ENCODE measurements at regions not wholly inside any gene's neighbourhood (a gene's known extent, or its start where the extent isn't known, plus 50 kb on each side); places are given as distances from the start of the nearest gene placed in this dataset.

GRCh38 chr14:104332634-104333270 lies 194.4 kb downstream of the KIF26A start:
- Histone ChIP-seq H3K9me1 (ENCODE audit: control insufficient read depth, insufficient read depth, low read length) (peaks cover 3% of the 10 kb centered on the region), H4K20me1 (replicated peaks; ENCODE audit: control insufficient read depth, insufficient read depth, low read length) (no peaks in the 10 kb centered on the region), H3K9ac (ENCODE audit: insufficient read depth in 1 of 2, low read depth in 2 of 2, low read length in 2 of 2) (no peak overlapping the region), H3K9me3 (replicated peaks; ENCODE audit: control insufficient read depth, insufficient read depth, low read depth, low read length) (no peaks in the 10 kb centered on the region), H3K4me1 (replicated peaks in 1 of 2; ENCODE audit: control insufficient read depth in 2 of 2, insufficient read depth in 2 of 2, low read length in 2 of 2) (no peaks in the 10 kb centered on the region), H3K27ac (ENCODE audit: extremely low read depth, low read depth, low read length) (no peak overlapping the region), H2AFZ (ENCODE audit: low read depth, low read length) (no peak overlapping the region), H3K79me2 (ENCODE audit: control insufficient read depth, insufficient read depth, low read length) (no peaks in the 10 kb centered on the region), H3K4me2 (ENCODE audit: insufficient read depth, low read length) (no peak overlapping the region), H3K4me3 (no peak overlapping the region), H3K27me3 (ENCODE audit: control insufficient read depth in 2 of 2, insufficient read depth in 2 of 2, low read length in 2 of 2) (peaks cover 0 to 4% of the 10 kb centered on the region in 2 experiments; a peak in 1 of 5 replicates), H3K36me3 (ENCODE audit: control insufficient read depth, insufficient read depth, low read length) (no peaks in the 10 kb centered on the region)
- in situ Hi-C loops (cut with MboI) (no loop called here), intact Hi-C loops (cut with micrococcal nuclease) (no loop called here)
- no peak for DNase-seq (ENCODE audit: extremely low read depth in 1 of 4, low spot score in 3 of 4)
- 0% methylated on average over 10 of the region's 15 CpGs for WGBS (ENCODE audit: insufficient coverage, low coverage, missing lambda C conversion rate)
- ATAC-seq = no peak
- no peak for FAIRE-seq
- ChIA-PET CTCF (ENCODE audit: low intra/inter-chr PET ratio) (no interaction called here), POLR2A (interaction anchor here (0.8 kb wide), 1 partner anchor 12 kb away, joined by 5 read pairs; no protein-coding TSS in a partner anchor)
- TF ChIP-seq MED1 (CRISPR knock-in tag; IDR thresholded peaks at IDR 0.05; ENCODE audit: borderline replicate concordance) (no peak), POU5F1 (IDR thresholded peaks at IDR 0.05; ENCODE audit: borderline replicate concordance, low read depth, low read length, partially characterized antibody) (no peak), GABPB2 (CRISPR knock-in tag; conservative IDR thresholded peaks at IDR 0.05) (no peak), ESRRB (CRISPR knock-in tag; IDR thresholded peaks at IDR 0.05; ENCODE audit: borderline replicate concordance) (no peak), NELFE (IDR thresholded peaks at IDR 0.05; ENCODE audit: insufficient read depth, insufficient read length) (no peak), PRPF4 (IDR thresholded peaks at IDR 0.05; ENCODE audit: insufficient read depth, low read depth, low read length, poor library complexity, severe bottlenecking) (no peak), IRF1 (CRISPR knock-in tag; IDR thresholded peaks at IDR 0.05; ENCODE audit: borderline replicate concordance) (no peak)
- no TSS peak for BruUV-seq (replicated peaks)

Data from K562 (cell line).